Left ventricle myocardium inferior (tissue), 1 donor: ENCODE measurements at regions not wholly inside any gene's neighbourhood (a gene's known extent, or its start where the extent isn't known, plus 50 kb on each side); places are given as distances from the start of the nearest gene placed in this dataset.

ENCODE experiments used
- DNase-seq: peaks from one replicate; pipeline ENCODE4 v3.0.0-alpha.2; 2020
- H3K27ac ChIP-seq: fragments of 200-600 bp; replicated peaks from 2 replicates; pipeline ENCODE4 v1.8.0; 2021
- H3K27me3 ChIP-seq: fragments of 200-600 bp; 2 replicates; pipeline ENCODE4 v1.8.0; 2021; ENCODE audit warnings: low read depth
- H3K36me3 ChIP-seq: fragments of 200-600 bp; 2 replicates; pipeline ENCODE4 v1.8.0; 2021
- H3K4me1 ChIP-seq: fragments of 200-600 bp; 2 replicates; pipeline ENCODE4 v1.8.0; 2021
- H3K4me3 ChIP-seq: fragments of 200-600 bp; 2 replicates; pipeline ENCODE4 v1.8.0; 2021; ENCODE audit warnings: mild to moderate bottlenecking, moderate library complexity
- H3K9me3 ChIP-seq: fragments of 200-600 bp; replicated peaks from 2 replicates; pipeline ENCODE4 v1.8.0; 2021
- CTCF ChIP-seq: fragments of 200-600 bp; IDR thresholded peaks from 2 replicates; pipeline ENCODE4 v1.8.0; 2021; ENCODE audit warnings: antibody characterized with exemption, mild to moderate bottlenecking, borderline replicate concordance
- intact Hi-C: fragments of 100-400 bp; cut with micrococcal nuclease; formaldehyde crosslinking; loops from one replicate; pipeline ENCODE4 v1.11.0; 2022
- donor health status: DM: no; HTN: yes; CAD: no; lungs with severe emphysema.

- peak overlapping the region; percentile 17 for H3K4me3 ChIP-seq
- TF ChIP-seq CTCF, result no peak
- no peaks in the 10 kb centered on the region for H3K9me3 ChIP-seq
- no peak for DNase-seq
- H3K27ac ChIP-seq, result peak overlapping the region; percentile 17
- peaks cover 9% of the 10 kb centered on the region for H3K4me1 ChIP-seq
- H3K27me3 ChIP-seq, result no peaks in the 10 kb centered on the region
- H3K36me3 ChIP-seq, result no peaks in the 10 kb centered on the region
- intact Hi-C loops, result no loop called here
Observed at GRCh38 chr5:114208588-114208987, 153.3 kb upstream of the KCNN2 start.

- no peaks in the 10 kb centered on the region for H3K27me3 ChIP-seq
- no peak overlapping the region for H3K27ac ChIP-seq
- no peak overlapping the region for H3K4me3 ChIP-seq
- no peak for TF ChIP-seq CTCF
- no peak for DNase-seq
- H3K9me3 ChIP-seq, result no peaks in the 10 kb centered on the region
- intact Hi-C loops, result no loop called here
- peaks cover 9% of the 10 kb centered on the region for H3K4me1 ChIP-seq
- H3K36me3 ChIP-seq, result no peaks in the 10 kb centered on the region
Observed at GRCh38 chr5:114210662-114211061, 151.2 kb upstream of the KCNN2 start.

DNA sequence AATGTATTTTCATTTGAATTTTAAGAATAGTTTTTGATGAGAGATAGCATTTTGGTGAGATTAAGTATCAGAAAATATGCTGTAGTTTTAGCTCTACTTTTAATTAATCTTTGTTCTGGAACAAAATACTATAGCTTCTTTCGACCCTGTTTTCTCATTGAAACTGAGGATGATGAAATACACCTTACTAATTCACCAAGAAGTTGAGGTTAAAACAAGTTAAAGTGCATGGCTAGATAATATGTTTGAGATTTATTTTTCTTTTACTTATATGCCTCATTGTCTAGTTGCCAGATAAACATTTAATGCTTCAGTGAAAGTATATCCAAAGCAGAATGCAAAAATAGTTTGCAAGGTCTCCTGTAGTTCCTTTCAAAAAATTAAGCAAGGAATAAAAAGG, 140.1 kb upstream of the KCNN2 start:
- Histone ChIP-seq H3K4me3 (no peak overlapping the region), H3K4me1 (no peaks in the 10 kb centered on the region), H3K9me3 (peaks cover 37% of the 10 kb centered on the region), H3K27ac (no peak overlapping the region), H3K27me3 (no peaks in the 10 kb centered on the region), H3K36me3 (no peaks in the 10 kb centered on the region)
- no peak for DNase-seq
- intact Hi-C loops, result no loop called here
- TF ChIP-seq CTCF, result no peak

GRCh38 chr5:114223866-114224265, 138.0 kb upstream of the KCNN2 start:
- no peak overlapping the region for H3K27ac ChIP-seq
- no peaks in the 10 kb centered on the region for H3K4me1 ChIP-seq
- no peak for DNase-seq
- no peaks in the 10 kb centered on the region for H3K36me3 ChIP-seq
- H3K9me3 ChIP-seq, result peaks cover 19% of the 10 kb centered on the region
- no peaks in the 10 kb centered on the region for H3K27me3 ChIP-seq
- intact Hi-C loops, result no loop called here
- peak; percentile 59 for TF ChIP-seq CTCF
- no peak overlapping the region for H3K4me3 ChIP-seq

GRCh38 chr5:114237766-114238165, 124.1 kb upstream of the KCNN2 start:
- intact Hi-C loops, result no loop called here

More at GRCh38 chr5:114237766-114238165, 124.1 kb upstream of the KCNN2 start:
- no peak for DNase-seq
- no peak for TF ChIP-seq CTCF
- H3K27me3 ChIP-seq, result no peaks in the 10 kb centered on the region
- H3K9me3 ChIP-seq, result peaks cover 3% of the 10 kb centered on the region
- no peaks in the 10 kb centered on the region for H3K4me1 ChIP-seq
- H3K4me3 ChIP-seq, result no peak overlapping the region
- no peaks in the 10 kb centered on the region for H3K36me3 ChIP-seq
- no peak overlapping the region for H3K27ac ChIP-seq
